A673 (cell line): ENCODE measurements at regions not wholly inside any gene's neighbourhood (a gene's known extent, or its start where the extent isn't known, plus 50 kb on each side); places are given as distances from the start of the nearest gene placed in this dataset.

ENCODE experiments used
- BruUV-seq: library from RNA; stranded (reverse); fragments of 400-500 nt; replicated peaks from 2 replicates; lab custom pipeline; 2021; lab: Mats Ljungman, UMichigan
- CTCF ChIA-PET: fragments of 300-600 bp; sonication (Branson Sonifier 250); formaldehyde crosslinking; loops from one replicate; lab custom pipeline; 2022; ENCODE audit warnings: antibody characterized with exemption; lab: Charles Lee
- POLR2A ChIA-PET: fragments of 300-600 bp; sonication (Branson Sonifier 250); formaldehyde crosslinking; loops from one replicate; lab custom pipeline; 2022; ENCODE audit warnings: antibody characterized with exemption; ENCODE audit not compliant: low non-redundant PET; lab: Charles Lee
- DNase-seq: peaks from one replicate; pipeline ENCODE4 v3.0.0-alpha.2; 2015; ENCODE audit warnings: low spot score
- H3K27ac ChIP-seq: fragments of 200-600 bp; sonication (generic); 2 replicates; pipeline ENCODE4 v1.5.1; 2016; ENCODE audit warnings: mixed run types, low read depth, mild to moderate bottlenecking, mixed read lengths, antibody characterized with exemption, low read length; ENCODE audit not compliant: poor library complexity, severe bottlenecking
- H3K27me3 ChIP-seq: fragments of 200-600 bp; sonication (generic); replicated peaks from 2 replicates; pipeline ENCODE4 v1.6.1; 2017; ENCODE audit warnings: mixed run types, low read depth, mild to moderate bottlenecking, mixed read lengths, antibody characterized with exemption, low read length; ENCODE audit not compliant: insufficient read depth, poor library complexity
- H3K36me3 ChIP-seq: fragments of 200-600 bp; sonication (generic); 2 replicates; pipeline ENCODE4 v1.6.1; 2016; ENCODE audit warnings: mixed run types, mild to moderate bottlenecking, mixed read lengths, antibody characterized with exemption, low read length; ENCODE audit not compliant: insufficient read depth, poor library complexity, severe bottlenecking
- H3K4me1 ChIP-seq: fragments of 200-600 bp; sonication (generic); 2 replicates; pipeline ENCODE4 v1.6.1; 2017; ENCODE audit warnings: mixed run types, mild to moderate bottlenecking, mixed read lengths, antibody characterized with exemption, low read length; ENCODE audit not compliant: insufficient read depth, poor library complexity, severe bottlenecking
- H3K4me3 ChIP-seq: fragments of 200-600 bp; sonication (generic); 2 replicates; pipeline ENCODE4 v1.5.1; 2016; ENCODE audit warnings: low read depth, mixed run types, mild to moderate bottlenecking, mixed read lengths, low read length; ENCODE audit not compliant: poor library complexity, severe bottlenecking
- H3K9me3 ChIP-seq: fragments of 200-600 bp; sonication (generic); 2 replicates; pipeline ENCODE4 v1.6.1; 2016; ENCODE audit warnings: mixed run types, low read depth, mild to moderate bottlenecking, mixed read lengths, antibody characterized with exemption, low read length; ENCODE audit not compliant: poor library complexity, severe bottlenecking
- EZH2 ChIP-seq: fragments of 200-600 bp; sonication (generic); IDR thresholded peaks from 2 replicates; pipeline ENCODE4 v1.6.1; 2017; ENCODE audit warnings: borderline replicate concordance, low read depth, mild to moderate bottlenecking, mixed read lengths, antibody characterized with exemption, low read length; ENCODE audit not compliant: poor library complexity, severe bottlenecking
- intact Hi-C: fragments of 100-400 bp; cut with micrococcal nuclease; formaldehyde crosslinking; loops from one replicate; pipeline ENCODE4 v1.10.0; 2022; ENCODE audit not compliant: unreplicated experiment
- TF ChIP-seq, protein P1 (sequence below): fragments of 300-800, 200-600 bp; sonication (generic); conservative IDR thresholded peaks from 2 replicates; pipeline ENCODE4 v1.5.1; 2017; ENCODE audit warnings: low read depth, mild to moderate bottlenecking, antibody characterized with exemption, low read length, moderate library complexity, mixed read lengths

DNA sequence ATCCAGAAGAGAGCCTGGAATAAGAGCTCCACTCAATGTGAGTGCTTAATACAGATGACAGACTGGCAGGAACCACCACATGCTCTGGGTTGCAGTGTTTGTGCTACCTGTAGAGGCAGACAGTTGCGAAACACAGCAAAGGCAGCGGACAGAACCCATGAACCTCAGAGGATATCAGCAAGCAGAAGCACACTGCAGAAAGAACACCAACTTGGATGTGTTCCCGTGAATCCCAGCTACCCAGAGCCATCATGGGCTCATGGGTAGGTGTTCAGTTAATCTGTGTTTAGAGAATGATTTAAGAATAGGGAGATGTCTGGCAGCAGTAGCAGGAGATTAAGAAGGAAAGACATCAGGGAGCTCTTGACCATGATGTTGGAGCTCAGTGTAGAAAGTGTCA is 133.3 kb upstream of the FOXQ1 start:
- no TSS peak for BruUV-seq
- Histone ChIP-seq H3K27ac (no peak overlapping the region), H3K9me3 (no peaks in the 10 kb centered on the region), H3K4me1 (no peaks in the 10 kb centered on the region), H3K27me3 (peaks cover 39% of the 10 kb centered on the region), H3K4me3 (no peak overlapping the region), H3K36me3 (no peaks in the 10 kb centered on the region)
- intact Hi-C loops, result no loop called here
- ChIA-PET CTCF (no interaction called here), POLR2A (no interaction called here)
- TF ChIP-seq, protein P1, sequence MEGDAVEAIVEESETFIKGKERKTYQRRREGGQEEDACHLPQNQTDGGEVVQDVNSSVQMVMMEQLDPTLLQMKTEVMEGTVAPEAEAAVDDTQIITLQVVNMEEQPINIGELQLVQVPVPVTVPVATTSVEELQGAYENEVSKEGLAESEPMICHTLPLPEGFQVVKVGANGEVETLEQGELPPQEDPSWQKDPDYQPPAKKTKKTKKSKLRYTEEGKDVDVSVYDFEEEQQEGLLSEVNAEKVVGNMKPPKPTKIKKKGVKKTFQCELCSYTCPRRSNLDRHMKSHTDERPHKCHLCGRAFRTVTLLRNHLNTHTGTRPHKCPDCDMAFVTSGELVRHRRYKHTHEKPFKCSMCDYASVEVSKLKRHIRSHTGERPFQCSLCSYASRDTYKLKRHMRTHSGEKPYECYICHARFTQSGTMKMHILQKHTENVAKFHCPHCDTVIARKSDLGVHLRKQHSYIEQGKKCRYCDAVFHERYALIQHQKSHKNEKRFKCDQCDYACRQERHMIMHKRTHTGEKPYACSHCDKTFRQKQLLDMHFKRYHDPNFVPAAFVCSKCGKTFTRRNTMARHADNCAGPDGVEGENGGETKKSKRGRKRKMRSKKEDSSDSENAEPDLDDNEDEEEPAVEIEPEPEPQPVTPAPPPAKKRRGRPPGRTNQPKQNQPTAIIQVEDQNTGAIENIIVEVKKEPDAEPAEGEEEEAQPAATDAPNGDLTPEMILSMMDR, result no peak
- no peak for TF ChIP-seq EZH2
- no peak for DNase-seq

DNA sequence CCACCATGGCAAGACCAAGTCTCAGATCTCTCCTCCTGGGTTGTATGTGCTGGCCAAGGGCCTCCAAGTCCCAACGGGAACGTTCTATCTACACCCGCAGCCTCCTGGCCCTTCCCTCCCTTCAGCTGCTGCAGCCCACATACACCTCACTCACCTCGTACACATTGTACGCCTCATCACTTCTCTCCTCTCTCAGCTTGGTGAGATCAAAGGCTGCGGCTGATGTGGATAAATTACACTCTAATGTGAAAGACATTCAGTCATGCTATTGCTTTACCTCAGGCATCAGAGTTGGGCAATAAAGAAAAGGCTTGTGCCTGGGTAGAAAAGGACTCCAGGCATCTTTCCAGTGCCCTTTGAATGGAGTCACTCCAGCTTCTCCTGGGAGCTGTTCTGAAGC is 135.3 kb upstream of the FOXQ1 start:
- Histone ChIP-seq H3K4me3 (no peak overlapping the region), H3K4me1 (no peaks in the 10 kb centered on the region), H3K27me3 (peaks cover 21% of the 10 kb centered on the region), H3K9me3 (no peaks in the 10 kb centered on the region), H3K27ac (no peak overlapping the region), H3K36me3 (no peaks in the 10 kb centered on the region)
- TF ChIP-seq, protein P1, result no peak
- TF ChIP-seq EZH2, result no peak
- no TSS peak for BruUV-seq
- DNase-seq, result no peak
- CTCF ChIA-PET, result no interaction called here
- intact Hi-C loops, result no loop called here
- POLR2A ChIA-PET, result no interaction called here

DNA sequence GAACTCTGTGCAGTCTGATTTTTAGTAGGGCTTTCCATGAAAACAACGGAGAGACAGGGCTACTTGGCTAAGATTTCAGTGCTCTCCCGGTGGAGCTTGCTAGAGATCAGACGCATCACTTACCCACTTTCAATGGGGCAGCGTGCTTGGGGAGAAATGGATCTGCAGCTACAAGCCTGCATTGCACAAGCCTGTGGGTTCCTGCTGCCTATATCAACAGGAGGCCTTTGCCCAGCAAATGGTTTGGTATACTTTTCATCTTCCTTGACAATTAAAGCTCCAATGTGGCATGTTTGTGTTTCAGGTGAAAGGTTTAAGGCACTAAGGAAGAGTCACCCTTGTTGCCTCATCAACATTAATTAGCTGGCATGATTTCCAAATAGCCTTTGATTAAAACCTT is 136.0 kb upstream of the FOXQ1 start:
- no TSS peak for BruUV-seq
- Histone ChIP-seq H3K4me1 (no peaks in the 10 kb centered on the region), H3K4me3 (no peak overlapping the region), H3K9me3 (no peaks in the 10 kb centered on the region), H3K36me3 (no peaks in the 10 kb centered on the region), H3K27ac (no peak overlapping the region), H3K27me3 (peaks cover 16% of the 10 kb centered on the region)
- ChIA-PET CTCF (no interaction called here), POLR2A (no interaction called here)
- no peak for DNase-seq
- TF ChIP-seq EZH2, result no peak
- TF ChIP-seq, protein P1, result no peak
- intact Hi-C loops, result no loop called here

DNA sequence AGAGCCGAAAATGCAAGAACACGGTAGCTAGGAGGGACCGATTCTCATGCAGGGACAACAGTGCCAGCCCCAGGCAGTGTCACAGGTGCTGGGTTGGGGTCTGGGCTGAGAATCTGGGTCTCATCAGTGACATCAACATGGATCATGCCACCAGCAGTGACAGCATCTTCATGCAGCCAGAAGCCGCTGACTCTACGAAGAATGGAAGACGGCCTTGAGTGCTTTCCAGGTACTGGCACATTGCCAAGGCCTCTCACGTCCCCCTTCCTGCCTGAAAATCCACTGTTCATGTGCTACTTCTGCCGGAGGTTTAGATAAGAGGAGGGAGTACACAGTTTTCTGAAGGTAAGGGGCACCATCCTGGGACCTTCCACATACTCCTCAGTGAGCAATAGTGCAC is 141.1 kb upstream of the FOXQ1 start:
- ChIA-PET POLR2A (no interaction called here), CTCF (no interaction called here)
- peaks cover 7% of the 10 kb centered on the region for H3K27me3 ChIP-seq
- H3K4me1 ChIP-seq, result no peaks in the 10 kb centered on the region
- H3K9me3 ChIP-seq, result no peaks in the 10 kb centered on the region
- intact Hi-C loops, result no loop called here
- no TSS peak for BruUV-seq
- H3K36me3 ChIP-seq, result no peaks in the 10 kb centered on the region
- no peak overlapping the region for H3K4me3 ChIP-seq
- no peak overlapping the region for H3K27ac ChIP-seq
- TF ChIP-seq, protein P1, result no peak
- DNase-seq, result no peak
